Keratinocyte (primary cell): ENCODE measurements at regions not wholly inside any gene's neighbourhood (a gene's known extent, or its start where the extent isn't known, plus 50 kb on each side); places are given as distances from the start of the nearest gene placed in this dataset.

Experiments used
- DNase-seq: peaks from one replicate; pipeline ENCODE4 v3.0.0-alpha.2; 2011; ENCODE audit warnings: low read depth, missing footprints, low spot score
- FAIRE-seq: peaks from 2 replicates; lab custom pipeline; 2011; peaks lifted over from hg19 to GRCh38; lab: Jason Lieb, UNC
- H2AFZ ChIP-seq: 2 replicates; pipeline ENCODE4 v1.6.0; 2012; ENCODE audit warnings: low read length, control low read depth, inconsistent platforms; ENCODE audit not compliant: control insufficient read depth
- H3K27ac ChIP-seq: 2 replicates; pipeline ENCODE4 v1.5.1; 2011; ENCODE audit warnings: low read length; ENCODE audit not compliant: control insufficient read depth, insufficient read depth
- H3K27me3 ChIP-seq: 3 replicates; pipeline ENCODE4 v1.6.0; 2011; ENCODE audit warnings: low read length; ENCODE audit not compliant: control insufficient read depth, insufficient read depth; ENCODE audit errors: extremely low read depth
- H3K36me3 ChIP-seq, 2 experiments: 2 replicates in 1 of 2; 3 replicates in 1 of 2; pipeline ENCODE4 v1.5.1; 2011; ENCODE audit warnings: low read length in 2 of 2, mild to moderate bottlenecking in 1 of 2; ENCODE audit not compliant: control insufficient read depth in 2 of 2, insufficient read depth in 2 of 2; ENCODE audit errors: extremely low read depth in 1 of 2
- H3K4me1 ChIP-seq: 3 replicates; pipeline ENCODE4 v1.5.1; 2011; ENCODE audit warnings: low read length; ENCODE audit not compliant: control insufficient read depth, insufficient read depth; ENCODE audit errors: extremely low read depth
- H3K4me2 ChIP-seq: 3 replicates; pipeline ENCODE4 v1.6.0; 2011; ENCODE audit warnings: low read depth, low read length; ENCODE audit not compliant: control insufficient read depth, insufficient read depth; ENCODE audit errors: extremely low read depth
- H3K4me3 ChIP-seq, 3 experiments: fragments of 200-600 bp in 1 of 3; sonication (generic) in 1 of 3; 2 replicates in 2 of 3; 3 replicates in 1 of 3; pipeline ENCODE4 v1.5.1; 2011 to 2016; ENCODE audit warnings: low read length in 3 of 3, mild to moderate bottlenecking in 3 of 3, control low read depth in 2 of 3, inconsistent platforms in 1 of 3, low read depth in 1 of 3, mixed read lengths in 1 of 3, mixed run types in 1 of 3, moderate library complexity in 1 of 3; ENCODE audit not compliant: control insufficient read depth in 2 of 3, insufficient read depth in 2 of 3; ENCODE audit errors: extremely low read depth in 1 of 3
- H3K79me2 ChIP-seq: 2 replicates; pipeline ENCODE4 v1.6.0; 2012; ENCODE audit warnings: low read length; ENCODE audit not compliant: control insufficient read depth, insufficient read depth
- H3K9ac ChIP-seq: 3 replicates; pipeline ENCODE4 v1.6.0; 2011; ENCODE audit warnings: low read length; ENCODE audit not compliant: control insufficient read depth, insufficient read depth; ENCODE audit errors: extremely low read depth
- H3K9me1 ChIP-seq: 3 replicates; pipeline ENCODE4 v1.6.0; 2011; ENCODE audit warnings: low read length; ENCODE audit not compliant: control insufficient read depth, insufficient read depth; ENCODE audit errors: extremely low read depth
- H3K9me3 ChIP-seq: 2 replicates; pipeline ENCODE4 v1.5.1; 2012; ENCODE audit warnings: low read depth, low read length; ENCODE audit not compliant: control insufficient read depth
- H4K20me1 ChIP-seq: 3 replicates; pipeline ENCODE4 v1.6.0; 2011; ENCODE audit warnings: low read length; ENCODE audit not compliant: control insufficient read depth, insufficient read depth; ENCODE audit errors: extremely low read depth
- CTCF ChIP-seq, 3 experiments: IDR thresholded peaks in 1 of 3; conservative IDR thresholded peaks in 1 of 3; optimal IDR thresholded peaks in 1 of 3; 2 replicates in 2 of 3; 3 replicates in 1 of 3; pipeline versions ENCODE3 to v1.5.1; 2011; ENCODE audit warnings: low read length in 3 of 3, mild to moderate bottlenecking in 3 of 3, moderate library complexity in 2 of 3, control low read depth in 1 of 3, inconsistent platforms in 1 of 3; ENCODE audit not compliant: insufficient read depth in 2 of 3; ENCODE audit errors: extremely low read depth in 1 of 3
- EZH2 ChIP-seq: IDR thresholded peaks from one replicate; pipeline ENCODE4 v1.6.1; 2012; ENCODE audit warnings: inconsistent platforms, mild to moderate bottlenecking, low read length, moderate library complexity
- dilution Hi-C: fragments of 300-500 bp; cut with MboI; formaldehyde crosslinking; loops from one replicate; pipeline ENCODE4 v1.7.0; 2020; ENCODE audit warnings: low sequenced_read_pairs; ENCODE audit not compliant: extremely low pct_ligation_motif_present

- TF ChIP-seq CTCF (optimal IDR thresholded peaks at IDR 0.05 in 1 of 3, IDR thresholded peaks at IDR 0.05 in 1 of 3, conservative IDR thresholded peaks at IDR 0.05 in 1 of 3; ENCODE audit: extremely low read depth in 1 of 3, insufficient read depth in 2 of 3, low read length in 3 of 3) (no peak), EZH2 (no peak)
- no peaks in the 10 kb centered on the region for H3K36me3 ChIP-seq
- H3K79me2 ChIP-seq: no peaks in the 10 kb centered on the region
- no peak overlapping the region for H3K9ac ChIP-seq
- H3K27ac ChIP-seq: no peak overlapping the region
- DNase-seq (no peak), FAIRE-seq (no peak)
- H3K4me2 ChIP-seq: no peak overlapping the region
- no peaks in the 10 kb centered on the region for H3K9me3 ChIP-seq
- no peaks in the 10 kb centered on the region for H3K4me1 ChIP-seq
- no peaks in the 10 kb centered on the region for H3K27me3 ChIP-seq
- no peaks in the 10 kb centered on the region for H4K20me1 ChIP-seq
- no peak overlapping the region for H2AFZ ChIP-seq
- no peak overlapping the region for H3K4me3 ChIP-seq
- dilution Hi-C loops: no loop called here
- H3K9me1 ChIP-seq: no peaks in the 10 kb centered on the region
Measured at GRCh38 chr18:73274812-73275621, 407.2 kb upstream of the NETO1 start.

DNA sequence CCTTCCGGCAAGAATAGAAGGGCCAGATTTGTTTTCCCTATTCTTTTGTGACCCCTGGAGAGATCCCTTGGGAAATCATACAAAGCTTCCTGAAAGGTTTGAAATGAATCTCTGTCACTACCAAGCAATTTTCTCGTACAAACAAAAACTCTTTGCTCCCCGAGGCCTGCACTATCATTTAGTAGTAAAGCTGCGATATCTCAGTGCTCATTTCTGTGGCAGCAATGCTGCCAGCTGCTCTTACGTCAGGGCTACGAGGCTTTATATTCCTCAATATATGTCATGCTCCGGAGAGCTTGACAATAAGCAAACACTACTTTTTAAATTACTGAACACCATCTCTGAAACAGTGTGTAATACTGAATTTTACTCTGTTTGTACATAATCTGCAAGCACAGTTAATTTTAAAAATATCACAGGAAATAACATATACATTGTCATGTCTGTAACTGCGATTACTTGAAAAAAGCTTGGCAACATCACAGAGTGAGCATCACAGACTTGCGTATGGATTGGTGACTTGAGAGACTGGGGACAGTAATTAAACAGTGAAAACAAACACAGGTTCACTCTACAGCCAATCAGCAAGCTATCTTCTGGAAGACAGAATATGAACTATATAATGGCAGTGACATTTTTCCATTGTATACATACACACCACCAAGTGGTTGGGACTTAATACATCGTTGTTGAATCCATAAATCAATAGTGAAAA is 403.3 kb upstream of the NETO1 start:
- H3K4me2 ChIP-seq: no peak overlapping the region
- dilution Hi-C loops: no loop called here
- no peak for TF ChIP-seq CTCF (optimal IDR thresholded peaks at IDR 0.05 in 1 of 3, IDR thresholded peaks at IDR 0.05 in 1 of 3, conservative IDR thresholded peaks at IDR 0.05 in 1 of 3; ENCODE audit: extremely low read depth in 1 of 3, insufficient read depth in 2 of 3, low read length in 3 of 3)

More for the DNA sequence above, 403.3 kb upstream of the NETO1 start:
- Histone ChIP-seq H2AFZ (no peak overlapping the region), H3K36me3 (no peaks in the 10 kb centered on the region), H3K4me3 (no peak overlapping the region), H3K79me2 (no peaks in the 10 kb centered on the region), H3K9me1 (no peaks in the 10 kb centered on the region), H3K27ac (no peak overlapping the region), H4K20me1 (no peaks in the 10 kb centered on the region), H3K9ac (no peak overlapping the region), H3K4me1 (no peaks in the 10 kb centered on the region), H3K9me3 (no peaks in the 10 kb centered on the region), H3K27me3 (no peaks in the 10 kb centered on the region)
- no peak for FAIRE-seq
- DNase-seq: no peak
